Stimulated activated CD4-positive, alpha-beta T cell treated with anti-CD3 and anti-CD28 coated beads, TNF-alpha, amount 100 ng/mL, for 4 hours (primary cell): ENCODE measurements at regions not wholly inside any gene's neighbourhood (a gene's known extent, or its start where the extent isn't known, plus 50 kb on each side); places are given as distances from the start of the nearest gene placed in this dataset.

Experiments
- DNase-seq, 3 experiments: peaks; one replicate each; pipeline ENCODE4 v3.0.0-alpha.2; 2020; ENCODE audit warnings: low read depth in 3 of 3

- no peak for DNase-seq
Measured at GRCh38 chr5:135219868-135220267, 179.2 kb downstream of the MACROH2A1 start.

- DNase-seq = no peak
Measured at GRCh38 chr5:135218790-135219568, 180.1 kb downstream of the MACROH2A1 start.

DNA sequence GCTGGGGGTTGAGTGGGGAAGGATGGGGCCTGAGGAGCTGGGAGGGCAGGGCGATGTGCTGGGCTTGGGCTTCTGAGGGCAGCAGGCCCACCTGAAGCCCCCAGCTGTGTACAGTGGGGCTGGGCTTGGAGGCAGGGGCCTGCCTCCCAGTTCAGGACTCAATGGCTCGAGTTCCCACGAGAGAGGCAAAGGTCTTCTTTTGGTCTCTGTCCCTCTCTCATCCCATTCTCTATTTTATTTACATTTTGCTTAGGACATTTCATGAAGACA lies 180.6 kb downstream of the MACROH2A1 start:
- no peak for DNase-seq

GRCh38 chr5:135217669-135218485 lies 181.2 kb downstream of the MACROH2A1 start:
- no peak for DNase-seq

- no peak for DNase-seq
Measured at GRCh38 chr5:135216471-135217343, 182.3 kb downstream of the MACROH2A1 start.

GRCh38 chr5:135215617-135216470 lies 181.8 kb upstream of the PITX1 start:
- DNase-seq = no peak

DNA sequence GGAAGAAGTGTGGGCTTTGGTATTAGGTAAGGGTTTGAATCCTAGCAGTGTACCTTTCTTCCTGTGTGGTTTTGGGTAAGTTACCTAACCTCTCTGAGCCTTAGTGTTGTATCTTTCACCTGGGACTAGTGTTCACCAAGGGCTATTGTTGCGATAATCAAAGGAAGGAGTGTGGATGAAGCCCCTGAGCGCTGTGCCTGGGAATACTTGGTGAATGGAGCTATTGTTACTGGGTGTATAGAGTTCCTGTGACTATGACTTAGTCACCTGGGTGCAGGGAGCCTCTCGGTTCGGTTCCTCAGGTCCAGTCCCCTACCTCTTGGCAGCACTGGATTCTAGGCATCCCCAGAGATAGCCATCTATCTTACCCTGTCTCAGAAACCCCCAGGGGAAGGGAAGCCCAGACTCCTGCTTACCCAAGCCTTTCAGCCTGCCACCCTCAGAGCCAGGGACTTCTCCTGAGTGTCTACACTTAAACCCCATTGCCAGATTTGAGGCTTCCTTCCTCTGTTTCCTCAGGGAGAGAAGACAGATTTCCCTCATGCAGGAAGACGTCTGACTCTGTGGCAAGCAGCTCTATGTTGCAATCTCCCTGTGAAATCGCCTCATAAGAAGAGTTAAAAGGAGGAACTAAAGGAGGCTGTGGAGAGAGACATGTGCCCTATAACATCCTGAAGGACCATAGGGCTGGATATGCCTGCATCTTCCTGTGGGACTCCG lies 181.0 kb upstream of the PITX1 start:
- DNase-seq = no peak

GRCh38 chr5:135213466-135214239 lies 179.6 kb upstream of the PITX1 start:
- no peak for DNase-seq

- no peak for DNase-seq
Measured at GRCh38 chr5:135213027-135213386, 179.0 kb upstream of the PITX1 start.

DNA sequence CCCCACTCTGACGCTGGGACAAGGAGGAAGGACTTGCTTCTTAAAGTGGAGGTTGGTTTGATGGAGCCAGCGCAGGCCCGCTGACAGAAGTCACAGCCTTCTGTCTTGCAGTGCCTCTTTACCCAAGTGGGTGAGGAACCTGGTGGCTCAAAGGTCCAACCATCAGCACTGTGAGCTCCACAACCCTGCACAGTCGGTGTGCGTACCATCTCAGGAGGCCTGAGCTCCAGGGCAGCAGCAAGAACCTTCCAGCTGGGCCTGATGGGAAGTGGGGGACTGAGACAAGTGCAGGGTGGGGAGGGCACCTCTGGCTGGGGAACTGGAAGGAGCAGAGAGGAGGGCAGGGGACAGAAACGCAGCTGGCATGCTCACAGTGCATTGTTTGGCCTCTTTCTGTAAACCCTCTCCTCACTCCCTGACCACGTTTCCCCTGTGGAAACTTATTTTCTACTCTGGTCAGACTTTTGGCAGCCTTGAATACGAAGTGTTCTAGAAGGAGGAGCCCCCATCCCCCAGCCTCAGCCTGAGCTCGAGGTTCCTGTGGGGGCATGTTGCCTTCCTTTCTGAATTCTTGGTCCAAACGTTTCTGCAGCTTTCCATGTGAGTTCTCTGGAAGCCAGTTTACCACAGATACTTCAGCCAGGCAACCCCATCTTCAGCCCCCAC lies 178.5 kb upstream of the PITX1 start:
- DNase-seq = no peak

GRCh38 chr5:135211791-135212190 lies 177.8 kb upstream of the PITX1 start:
- no peak for DNase-seq

GRCh38 chr5:135211083-135211790 lies 177.2 kb upstream of the PITX1 start:
- DNase-seq = no peak

DNA sequence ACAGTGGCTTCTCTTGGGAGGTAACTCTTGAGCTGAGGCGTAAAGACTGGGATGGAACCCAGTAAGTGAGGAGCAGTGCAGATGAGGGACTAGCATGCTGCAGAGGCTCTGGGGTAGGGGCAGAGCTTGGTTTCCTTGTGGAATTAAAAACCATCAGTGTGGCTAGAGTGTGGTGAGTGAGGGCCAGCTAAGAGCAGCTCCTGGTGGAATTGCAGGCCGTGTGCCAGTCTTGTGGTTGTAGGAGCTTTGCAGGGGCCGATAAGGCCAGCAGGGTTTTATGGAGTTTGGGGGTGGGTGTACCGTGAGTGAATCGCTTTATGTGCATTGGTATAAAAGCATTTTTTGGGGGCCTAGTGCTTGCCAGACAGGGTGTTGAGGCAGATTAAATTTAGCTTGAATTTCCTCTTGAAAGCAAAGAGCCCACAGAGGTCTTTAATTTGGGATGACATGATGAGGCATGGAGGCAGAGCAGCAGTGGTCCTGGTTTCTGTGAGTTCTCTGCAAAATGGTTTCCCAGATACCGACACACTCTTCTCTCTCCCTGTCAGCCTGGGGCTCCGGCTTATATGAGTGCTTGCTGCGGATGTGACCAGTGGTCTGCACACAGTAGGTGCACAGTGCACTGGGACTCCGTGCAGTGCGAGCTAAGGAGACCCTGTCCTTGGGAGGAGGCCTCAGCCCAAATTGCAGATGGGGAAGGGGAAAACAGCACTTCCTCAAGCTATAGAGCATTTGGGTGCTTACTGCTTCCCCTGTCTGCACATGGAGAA lies 176.4 kb upstream of the PITX1 start:
- no peak for DNase-seq

- DNase-seq = no peak
Measured at GRCh38 chr5:135208903-135209721, 175.1 kb upstream of the PITX1 start.

- no peak for DNase-seq
Measured at GRCh38 chr5:135208555-135208902, 174.5 kb upstream of the PITX1 start.

DNA sequence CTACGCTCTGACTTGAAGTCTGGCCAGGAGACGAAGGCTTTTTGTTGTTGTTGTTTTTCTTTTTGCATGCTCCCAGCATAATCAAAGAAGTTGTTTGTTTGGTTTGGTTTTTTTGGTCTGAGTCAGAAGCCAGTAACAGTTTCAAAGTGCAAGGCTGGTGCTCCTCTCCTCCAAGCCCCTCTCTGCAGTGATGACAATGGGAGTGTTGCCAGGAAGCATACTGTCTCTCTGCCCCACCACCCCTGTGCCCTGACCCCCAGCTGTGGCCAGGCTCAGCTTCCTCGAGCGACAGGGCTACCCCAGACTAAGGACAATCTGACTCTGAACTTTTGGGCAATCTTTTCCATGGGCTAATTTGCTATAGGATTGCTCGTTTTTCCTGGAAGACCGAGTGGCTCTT lies 173.8 kb upstream of the PITX1 start:
- DNase-seq = no peak

DNA sequence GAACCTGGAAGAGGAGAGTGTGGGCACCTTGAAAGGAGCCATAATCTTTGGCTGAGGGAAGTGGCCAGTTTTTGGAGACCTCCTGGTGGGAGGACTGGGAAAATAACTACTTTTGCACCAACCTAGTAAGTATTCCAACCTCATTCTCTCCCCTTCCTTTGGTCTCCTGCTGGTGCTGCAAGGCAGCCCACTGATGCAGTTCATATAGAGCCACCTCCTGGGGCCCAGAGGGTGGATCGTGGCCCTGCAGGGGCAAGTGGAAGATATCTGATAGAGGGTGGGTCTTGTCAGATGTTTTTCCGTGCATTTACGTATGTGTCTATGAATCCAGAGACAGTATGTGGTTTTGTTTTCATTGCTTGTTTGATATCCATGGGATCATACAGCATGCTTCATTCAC lies 172.8 kb upstream of the PITX1 start:
- DNase-seq = no peak
